GM21576 (cell line): ENCODE measurements at regions not wholly inside any gene's neighbourhood (a gene's known extent, or its start where the extent isn't known, plus 50 kb on each side); places are given as distances from the start of the nearest gene placed in this dataset.
"Not testable (repeated sequence)": the region's sequence is repeated elsewhere in the genome, so short reads cannot be mapped to it uniquely, and the experiment has no call there.

Experiments
- ATAC-seq: cut with Tn5 transposase; IDR thresholded peaks from one replicate; pipeline ENCODE4 v1.9.1; 2021; ENCODE audit warnings: mild to moderate bottlenecking, moderate library complexity; ENCODE audit not compliant: unreplicated experiment

GRCh38 chr4:66750273-66750672 lies 795.0 kb downstream of the CENPC start:
- ATAC-seq: no peak

GRCh38 chr4:66746918-66747317 lies 798.4 kb downstream of the CENPC start:
- ATAC-seq: not testable (repeated sequence)

- ATAC-seq: no peak
Observed at GRCh38 chr4:66741081-66741480, 804.2 kb downstream of the CENPC start.

- ATAC-seq: no peak
Observed at GRCh38 chr4:66736606-66737005, 808.7 kb downstream of the CENPC start.

GRCh38 chr4:66728280-66728679 lies 817.0 kb downstream of the CENPC start:
- ATAC-seq: no peak

GRCh38 chr4:66712301-66712921 lies 832.9 kb downstream of the CENPC start:
- not testable (repeated sequence) for ATAC-seq

- ATAC-seq: no peak
Observed at GRCh38 chr4:66704243-66704642, 841.1 kb downstream of the CENPC start.

GRCh38 chr4:66694739-66695138 lies 850.6 kb downstream of the CENPC start:
- no peak for ATAC-seq

- no peak for ATAC-seq
Observed at GRCh38 chr4:66693694-66694093, 851.6 kb downstream of the CENPC start.

- ATAC-seq: no peak
Observed at GRCh38 chr4:66691101-66691500, 854.2 kb downstream of the CENPC start.

- ATAC-seq: no peak
Observed at GRCh38 chr4:66688674-66689073, 856.6 kb downstream of the CENPC start.

GRCh38 chr4:66687459-66687858 lies 857.8 kb downstream of the CENPC start:
- no peak for ATAC-seq

GRCh38 chr4:66681962-66682361 lies 863.3 kb downstream of the CENPC start:
- ATAC-seq: no peak

GRCh38 chr4:66667249-66667648 lies 878.1 kb downstream of the CENPC start:
- ATAC-seq: no peak

- ATAC-seq: no peak
Observed at GRCh38 chr4:66662620-66663019, 882.7 kb downstream of the CENPC start.

- ATAC-seq: no peak
Observed at GRCh38 chr4:66658809-66659208, 886.5 kb downstream of the CENPC start.

- ATAC-seq: no peak
Observed at GRCh38 chr4:66655505-66655904, 889.8 kb downstream of the CENPC start.

GRCh38 chr4:66653937-66654336 lies 891.4 kb downstream of the CENPC start:
- no peak for ATAC-seq

GRCh38 chr4:66649236-66649635 lies 896.1 kb downstream of the CENPC start:
- ATAC-seq: no peak

- no peak for ATAC-seq
Observed at GRCh38 chr4:66647926-66648325, 897.4 kb downstream of the CENPC start.

GRCh38 chr4:66647476-66647875 lies 897.8 kb downstream of the CENPC start:
- no peak for ATAC-seq

GRCh38 chr4:66640233-66640990 lies 904.9 kb downstream of the CENPC start:
- ATAC-seq: no peak

- no peak for ATAC-seq
Observed at GRCh38 chr4:66639361-66639760, 905.9 kb downstream of the CENPC start.
